ENCODE measurements at regions not wholly inside any gene's neighbourhood (a gene's known extent, or its start where the extent isn't known, plus 50 kb on each side); places are given as distances from the start of the nearest gene placed in this dataset.
"Not testable (repeated sequence)": the region's sequence is repeated elsewhere in the genome, so short reads cannot be mapped to it uniquely, and the experiment has no call there.

DNA sequence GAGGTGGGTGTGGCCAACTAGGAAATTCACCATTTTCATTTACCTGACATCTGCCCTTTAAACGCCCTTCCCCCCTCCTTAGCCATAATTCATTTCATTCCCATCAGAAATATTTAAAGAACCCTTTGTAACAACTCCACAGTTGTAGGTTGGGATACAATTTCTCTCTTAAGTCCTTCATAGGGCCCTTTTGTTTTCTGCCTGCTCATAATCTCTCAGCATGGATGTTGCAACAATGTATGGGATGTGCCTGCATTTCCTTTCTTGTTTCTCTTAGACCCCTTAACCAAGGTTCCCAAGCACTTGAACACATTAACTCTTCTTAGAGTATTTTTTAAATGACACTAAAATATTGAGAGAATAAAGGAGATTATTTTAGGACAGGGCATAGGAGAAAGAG lies 51.7 kb upstream of the MYO10 start:
- DNase-seq: no peak

DNA sequence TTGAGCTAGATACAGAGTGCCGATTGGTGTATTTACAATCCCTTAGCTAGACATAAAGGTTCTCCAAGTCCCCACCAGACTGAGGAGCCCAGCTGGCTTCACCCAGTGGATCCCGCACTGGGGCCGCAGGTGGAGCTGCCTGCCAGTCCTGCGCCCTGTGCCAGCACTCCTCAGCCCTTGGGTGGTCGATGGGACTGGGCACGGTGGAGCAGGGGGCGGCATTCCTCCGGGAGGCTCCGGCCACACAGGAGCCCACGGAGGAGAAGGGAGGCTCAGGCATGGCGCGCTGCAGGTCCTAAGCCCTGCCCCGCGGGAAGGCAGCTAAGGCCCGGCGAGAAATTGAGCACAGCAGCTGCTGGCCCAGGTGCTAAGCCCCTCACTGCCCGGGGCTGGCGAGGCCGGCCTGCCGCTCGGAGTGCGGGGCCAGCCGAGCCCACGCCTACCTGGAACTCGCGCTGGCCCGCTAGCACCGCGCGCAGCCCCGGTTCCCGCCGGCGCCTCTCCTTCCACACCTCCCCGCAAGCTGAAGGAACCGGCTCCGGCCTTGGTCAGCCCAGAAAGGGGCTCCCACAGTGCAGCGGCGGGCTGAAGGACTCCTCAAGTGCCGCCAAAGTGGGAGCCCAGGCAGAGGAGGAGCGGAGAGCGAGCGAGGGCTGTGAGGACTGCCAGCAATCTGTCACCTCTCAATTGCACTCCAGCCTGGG lies 54.9 kb upstream of the MYO10 start:
- not testable (repeated sequence) for DNase-seq

DNA sequence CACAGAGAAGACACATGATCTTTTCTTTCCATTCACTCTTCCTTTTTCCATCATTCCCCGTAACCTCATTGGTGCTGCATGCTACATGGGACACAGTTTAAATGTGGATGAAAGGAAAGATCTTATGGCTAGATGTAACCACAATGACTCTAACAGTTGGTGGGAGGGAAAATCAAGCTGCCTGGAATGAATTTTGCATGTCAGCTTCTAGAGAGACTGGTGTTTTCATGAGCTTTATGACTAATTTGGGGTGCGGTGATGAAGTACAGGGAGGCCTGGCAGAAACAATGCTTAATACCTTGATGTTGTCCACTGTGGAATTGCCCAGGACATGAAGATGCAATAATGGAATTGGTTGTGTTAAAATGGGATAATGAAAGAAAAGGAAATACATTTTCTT lies 55.9 kb upstream of the MYO10 start:
- DNase-seq: no peak

DNA sequence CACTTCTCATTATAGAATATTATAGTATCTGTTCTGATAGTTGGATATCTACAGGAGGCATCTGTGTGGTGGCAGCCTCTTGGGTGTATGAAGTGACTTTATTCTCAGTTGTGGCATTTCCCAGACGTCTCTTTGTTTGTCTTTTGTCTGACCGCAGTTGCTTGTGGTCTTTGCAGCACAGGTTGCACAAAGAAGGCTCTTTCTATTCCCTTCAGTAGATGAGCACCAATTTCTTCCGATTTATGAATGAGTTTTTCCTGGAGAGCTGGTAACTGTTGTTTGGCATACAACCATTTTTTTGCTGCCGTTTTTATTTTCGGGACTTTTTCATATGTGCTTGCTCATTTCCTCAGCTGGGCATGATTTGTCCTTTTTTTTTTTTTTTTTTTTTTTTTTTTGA lies 56.4 kb upstream of the MYO10 start:
- DNase-seq: no peak

DNA sequence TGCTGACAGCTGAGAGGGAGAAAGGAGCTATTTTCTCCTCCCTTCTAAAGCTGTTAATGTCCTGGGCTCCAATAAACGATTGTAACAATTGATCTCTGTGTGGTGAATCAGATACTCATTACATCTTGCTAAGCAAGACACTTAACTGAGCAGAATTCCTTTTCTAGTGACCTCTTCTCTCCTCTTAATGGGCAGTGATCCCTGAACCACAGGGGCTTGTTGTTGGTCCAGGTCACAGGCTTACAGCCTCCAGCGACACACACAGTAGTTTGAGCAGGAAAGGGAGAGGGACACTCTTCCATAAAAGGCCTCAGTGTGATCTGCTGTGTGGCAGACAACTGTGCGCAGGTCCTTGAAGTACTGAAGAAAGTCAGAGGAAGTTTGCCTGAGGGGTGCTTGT lies 58.5 kb upstream of the MYO10 start:
- DNase-seq: no peak

DNA sequence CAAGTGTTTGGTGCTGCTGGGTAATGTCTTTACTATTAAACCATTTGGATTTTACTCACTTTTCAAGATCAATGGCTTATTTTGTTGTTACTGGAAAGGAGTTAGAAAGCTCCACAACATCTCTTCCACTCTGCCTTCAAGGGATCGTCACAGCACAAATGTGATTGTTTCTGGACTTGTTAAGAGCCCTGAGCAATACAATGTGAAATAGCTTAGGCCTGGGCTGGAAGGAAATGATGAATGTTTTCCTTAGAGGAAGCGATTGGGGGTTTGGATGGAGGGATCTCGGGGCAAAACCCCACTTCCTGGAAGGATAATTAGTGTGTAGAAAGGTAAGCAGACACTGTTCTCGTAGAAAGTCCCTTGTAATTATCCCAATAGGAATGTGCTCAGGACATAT lies 59.3 kb upstream of the MYO10 start:
- no peak for DNase-seq

DNA sequence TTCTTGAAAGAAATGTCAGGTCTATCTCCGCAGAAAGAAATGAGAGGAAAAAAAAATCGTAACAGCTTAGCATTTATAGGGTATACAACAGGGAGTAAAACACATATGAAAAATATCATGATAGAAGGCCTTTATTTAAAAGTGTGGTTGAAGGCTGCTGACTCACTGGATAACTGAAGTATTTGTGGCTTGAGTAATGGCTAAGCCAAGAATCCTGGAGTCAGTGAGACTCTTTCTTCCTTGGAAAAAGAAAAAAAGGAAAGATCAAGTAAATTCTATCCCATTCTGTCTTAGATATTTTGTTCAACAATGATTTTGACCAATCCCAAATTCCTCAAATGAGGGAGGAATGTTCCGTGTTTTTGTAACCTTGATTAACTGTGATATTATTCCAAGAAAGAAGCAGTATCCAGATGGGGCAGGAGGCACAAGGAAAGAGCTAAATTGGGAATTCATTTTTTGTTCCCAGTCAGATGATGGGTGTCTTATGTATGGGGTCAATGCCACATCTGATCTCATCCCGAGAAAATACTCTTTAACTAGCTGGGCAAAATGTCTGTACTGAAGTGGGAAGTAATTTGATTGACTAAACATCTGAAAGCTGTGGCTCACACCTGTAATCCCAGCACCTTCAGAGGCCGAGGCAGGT lies 64.3 kb upstream of the MYO10 start:
- no peak for DNase-seq

DNA sequence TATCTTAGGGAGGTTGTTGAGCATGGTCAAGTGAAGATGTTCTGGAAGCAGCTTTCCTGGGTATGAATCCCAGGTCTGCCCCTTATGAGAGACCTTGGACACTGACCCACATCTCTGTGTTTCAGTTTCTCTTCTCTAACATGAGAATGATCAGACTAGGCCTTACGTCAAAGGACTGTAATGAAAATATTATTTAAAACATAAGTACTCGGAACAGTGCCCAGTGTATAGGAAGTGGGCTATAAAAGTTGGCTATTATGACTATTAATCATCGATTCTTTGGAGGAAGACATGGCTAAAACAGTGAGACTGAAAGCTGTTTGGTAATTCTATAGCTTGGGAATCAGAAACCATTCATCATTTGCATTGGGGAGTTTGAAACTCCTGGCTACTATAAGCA lies 65.3 kb upstream of the MYO10 start:
- no peak for DNase-seq

DNA sequence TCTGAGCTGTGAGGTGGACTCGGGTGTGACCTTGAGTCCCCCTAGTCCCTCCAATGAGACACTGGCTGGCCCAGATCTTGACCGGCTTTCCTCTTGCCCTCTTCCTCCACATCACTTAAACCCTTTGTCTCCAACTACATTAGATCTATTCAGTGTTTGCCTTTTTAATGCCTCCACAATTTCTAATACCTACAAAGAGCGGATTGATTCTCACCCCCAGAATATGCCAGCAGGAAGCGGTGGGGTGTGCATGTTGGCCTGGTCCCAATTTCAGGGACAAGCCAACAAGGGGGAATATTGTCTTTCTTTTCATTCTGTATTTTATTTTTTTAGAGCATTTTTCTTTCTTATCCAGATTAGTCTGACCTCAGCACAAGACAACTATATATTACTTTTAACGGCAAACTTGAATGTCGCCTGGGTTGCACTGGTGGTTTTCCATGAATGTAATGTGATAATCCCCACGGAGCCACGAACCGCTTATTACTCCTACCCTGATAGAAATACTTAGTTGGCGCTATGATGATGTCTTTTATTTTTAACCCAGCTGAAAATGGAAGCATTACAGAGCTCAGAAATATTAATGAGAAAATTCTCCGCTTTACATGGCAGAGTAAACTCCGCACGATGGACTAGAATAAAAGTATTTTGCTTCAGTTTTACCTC lies 68.5 kb upstream of the MYO10 start:
- DNase-seq: no peak

DNA sequence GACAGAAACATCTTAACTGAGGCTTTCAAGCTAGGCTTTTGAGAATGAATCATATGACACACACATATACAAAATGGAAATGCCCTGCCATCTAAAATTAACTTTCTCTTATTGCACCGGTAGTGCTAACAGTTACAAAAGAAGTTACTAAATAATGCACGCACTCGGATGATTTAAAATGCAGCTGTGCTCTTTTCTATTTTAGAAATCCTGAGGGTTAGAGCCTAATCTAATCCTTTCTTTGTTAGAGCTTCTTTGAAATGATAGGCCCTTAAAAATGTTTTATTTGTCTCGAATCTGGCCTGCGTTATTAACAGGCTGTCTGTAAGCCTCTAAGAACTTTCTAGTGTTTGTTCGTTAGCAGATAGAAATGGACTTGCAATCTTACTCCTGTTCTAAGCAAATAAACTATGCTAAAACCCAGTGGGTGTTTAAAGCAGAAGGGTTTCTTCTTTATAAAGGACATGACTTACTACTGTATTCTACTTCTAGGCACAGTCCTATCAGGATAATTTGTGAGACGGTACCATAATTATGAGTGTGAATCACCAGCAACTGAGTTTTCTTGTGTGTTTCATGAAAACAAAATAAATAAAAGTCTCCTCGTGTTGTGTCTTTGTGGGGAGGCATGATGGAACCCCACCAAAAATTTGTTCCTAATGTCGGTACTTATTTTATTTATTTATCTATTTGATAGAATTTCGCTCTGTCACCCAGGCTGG lies 69.2 kb upstream of the MYO10 start:
- no peak for DNase-seq

DNA sequence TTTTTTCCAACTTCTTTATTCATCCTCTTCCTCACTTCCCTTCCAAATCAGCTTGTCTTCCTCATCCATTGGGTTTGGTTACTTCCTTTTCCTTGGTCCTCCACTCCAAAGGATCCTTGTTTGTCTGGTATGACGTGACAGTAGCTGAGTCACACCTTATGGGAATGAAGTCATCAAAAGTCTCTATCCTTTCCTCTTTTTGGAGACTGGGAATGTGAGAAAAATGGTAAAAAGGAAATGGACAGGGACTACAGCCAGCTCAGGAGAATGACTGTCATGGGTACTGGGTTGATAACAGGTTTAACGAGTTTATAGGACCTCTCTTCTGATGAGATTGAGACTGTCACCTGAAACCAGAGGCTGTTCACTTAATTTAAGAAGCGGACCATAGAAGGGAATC lies 76.2 kb upstream of the MYO10 start:
- no peak for DNase-seq

DNA sequence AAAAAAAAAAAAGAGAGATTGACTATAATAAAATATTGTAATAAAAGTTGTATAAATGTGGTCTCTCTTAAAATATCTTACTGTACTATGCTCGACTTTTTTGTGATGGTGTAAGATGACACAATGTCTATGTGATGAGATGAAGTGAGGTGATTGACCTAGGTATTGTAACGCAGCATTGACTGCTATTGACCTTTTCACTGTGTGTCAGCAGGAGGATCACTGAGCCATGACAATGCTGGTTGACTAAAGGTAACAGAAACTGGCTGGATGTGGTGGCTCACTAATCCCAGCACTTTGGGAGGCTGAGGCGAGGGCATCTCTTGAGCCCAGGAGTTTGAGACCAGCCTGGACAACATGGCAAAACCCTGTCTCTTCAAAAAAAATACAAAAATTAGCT lies 78.6 kb upstream of the MYO10 start:
- DNase-seq: no peak

DNA sequence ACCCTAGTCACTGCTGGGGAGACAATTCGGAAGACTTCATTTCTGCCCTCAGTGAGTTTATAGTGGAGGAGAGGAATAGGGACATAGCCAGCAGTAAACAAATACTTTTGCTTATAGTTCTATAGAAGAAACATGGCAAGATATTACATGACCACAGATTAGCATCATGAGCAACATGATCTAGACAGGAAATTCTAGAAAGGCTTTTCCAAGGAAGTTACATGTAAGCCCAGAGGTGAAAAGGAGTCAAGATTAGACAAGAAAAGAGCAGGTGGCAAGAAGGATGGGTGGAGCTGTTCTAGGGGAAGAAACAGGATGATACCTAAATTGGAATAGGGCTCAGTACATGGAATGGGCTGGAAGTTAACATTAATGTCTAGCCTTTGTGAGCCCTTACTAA lies 82.8 kb upstream of the MYO10 start:
- no peak for DNase-seq

DNA sequence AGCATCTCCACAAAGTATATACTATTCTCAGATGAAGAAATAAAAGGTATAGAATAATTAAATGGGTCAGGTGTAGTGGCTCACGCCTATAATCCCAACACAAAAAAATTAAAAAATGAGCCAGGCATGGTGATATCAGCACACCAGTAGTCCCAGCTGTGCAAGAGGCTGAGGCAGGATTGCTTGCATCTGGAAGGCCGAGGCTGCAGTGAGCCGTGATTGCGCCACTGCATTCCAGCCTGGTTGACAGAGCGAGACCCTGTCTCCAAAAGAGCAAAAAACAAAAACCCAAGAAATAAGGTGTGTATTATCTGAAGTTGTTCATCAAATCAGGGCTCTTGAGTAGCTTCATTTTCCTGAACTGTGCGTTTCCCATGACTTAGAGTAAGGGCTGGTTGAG lies 83.2 kb upstream of the MYO10 start:
- no peak for DNase-seq

DNA sequence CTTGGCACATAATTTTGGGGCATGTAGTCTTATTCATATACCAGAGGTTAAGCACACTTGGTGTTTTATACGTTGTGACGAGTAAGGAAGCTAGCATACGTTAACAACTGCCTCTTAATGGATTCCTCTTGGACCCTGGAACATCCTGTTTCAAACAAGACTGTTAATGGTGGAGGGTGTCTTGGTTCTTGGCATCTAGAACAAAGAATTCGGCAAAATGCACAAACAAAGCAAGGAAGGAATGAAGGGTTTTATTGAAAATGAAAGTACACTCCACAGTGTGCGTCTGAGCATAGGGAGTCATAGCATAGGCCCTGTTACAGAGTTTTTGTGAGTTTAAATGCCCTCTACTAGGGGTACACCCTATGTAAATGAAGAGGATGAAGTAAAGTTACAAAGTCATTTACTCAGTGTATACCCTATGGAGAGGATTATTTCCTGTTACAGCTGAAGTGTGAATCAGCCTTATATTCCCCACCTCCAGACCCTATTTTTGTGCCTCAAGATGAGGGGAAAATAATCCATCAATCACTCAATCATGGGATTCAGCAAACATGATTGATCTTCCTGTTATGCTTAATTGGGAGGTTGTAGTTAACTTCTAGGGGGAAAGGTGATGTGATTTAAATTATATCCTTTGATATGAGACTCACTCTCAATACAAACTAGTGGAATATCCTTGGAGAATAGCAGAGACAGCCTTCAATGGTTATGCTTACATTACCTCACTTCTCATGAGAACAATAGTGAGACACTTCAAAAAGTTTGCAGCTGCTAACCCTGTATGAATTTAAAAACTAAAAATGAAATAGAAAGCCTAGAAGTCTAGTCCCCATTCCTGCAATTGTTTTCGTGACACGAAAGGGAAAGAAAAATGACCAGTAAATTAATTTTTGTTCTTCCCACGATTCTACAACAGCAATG lies 84.9 kb upstream of the MYO10 start:
- no peak for DNase-seq

DNA sequence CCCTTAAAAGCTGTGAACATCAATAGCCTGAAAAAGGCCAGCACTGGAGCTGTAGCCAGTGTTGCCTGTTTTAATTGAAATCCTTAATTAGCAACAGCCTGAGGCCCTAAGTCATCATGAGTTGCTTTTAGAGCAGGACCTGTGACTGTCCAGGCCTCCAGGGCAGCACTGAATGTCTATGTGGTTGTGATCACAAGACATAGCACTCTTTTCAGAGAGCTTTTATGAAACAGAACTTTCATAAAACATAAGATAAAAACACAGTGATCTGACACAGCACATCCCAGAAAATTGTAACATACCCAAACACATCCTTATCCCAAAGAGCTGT lies 85.5 kb upstream of the MYO10 start:
- no peak for DNase-seq

DNA sequence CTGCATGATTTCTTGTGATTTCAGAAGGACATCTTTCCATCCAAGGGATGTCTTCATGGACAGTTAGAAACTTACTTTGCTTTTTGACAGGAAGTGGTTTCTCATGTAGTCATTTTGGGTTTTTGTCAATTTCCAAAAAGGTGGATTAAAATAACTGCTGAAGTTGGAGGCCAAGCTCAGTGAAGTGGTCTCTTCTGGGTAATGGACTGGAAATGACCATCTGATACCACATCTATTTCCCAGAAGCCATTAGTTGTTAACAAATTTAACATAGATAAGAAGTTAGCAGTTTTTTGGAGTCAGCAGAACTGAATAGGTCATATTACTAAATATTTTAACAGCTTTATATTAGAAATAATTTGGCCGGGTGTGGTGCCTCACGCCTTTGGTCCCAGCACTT lies 86.2 kb upstream of the MYO10 start:
- no peak for DNase-seq

DNA sequence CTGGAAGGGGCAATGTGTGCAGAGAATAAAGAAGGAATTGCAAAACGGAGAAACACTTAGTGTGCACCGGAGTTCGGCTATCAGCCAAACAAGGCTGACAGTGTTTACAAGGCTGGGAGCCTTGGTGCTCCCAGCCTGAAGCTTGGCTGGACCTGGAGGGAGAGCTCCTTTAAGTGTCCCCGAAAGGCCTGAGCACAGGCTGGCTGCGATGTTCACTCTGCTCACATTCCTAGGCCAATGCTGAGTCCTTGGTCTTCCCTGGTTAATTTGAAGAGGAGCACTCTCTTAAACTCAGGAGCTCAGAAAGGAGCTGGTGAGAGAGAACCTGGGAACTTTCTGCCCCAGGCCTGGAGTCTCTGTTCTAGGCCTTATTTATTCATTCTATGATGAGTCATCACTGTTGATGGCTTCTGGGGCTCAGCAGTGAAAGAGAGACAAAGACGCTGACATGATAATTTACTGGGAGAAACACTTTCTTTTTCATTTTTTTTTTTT lies 88.6 kb upstream of the MYO10 start:
- no peak for DNase-seq

DNA sequence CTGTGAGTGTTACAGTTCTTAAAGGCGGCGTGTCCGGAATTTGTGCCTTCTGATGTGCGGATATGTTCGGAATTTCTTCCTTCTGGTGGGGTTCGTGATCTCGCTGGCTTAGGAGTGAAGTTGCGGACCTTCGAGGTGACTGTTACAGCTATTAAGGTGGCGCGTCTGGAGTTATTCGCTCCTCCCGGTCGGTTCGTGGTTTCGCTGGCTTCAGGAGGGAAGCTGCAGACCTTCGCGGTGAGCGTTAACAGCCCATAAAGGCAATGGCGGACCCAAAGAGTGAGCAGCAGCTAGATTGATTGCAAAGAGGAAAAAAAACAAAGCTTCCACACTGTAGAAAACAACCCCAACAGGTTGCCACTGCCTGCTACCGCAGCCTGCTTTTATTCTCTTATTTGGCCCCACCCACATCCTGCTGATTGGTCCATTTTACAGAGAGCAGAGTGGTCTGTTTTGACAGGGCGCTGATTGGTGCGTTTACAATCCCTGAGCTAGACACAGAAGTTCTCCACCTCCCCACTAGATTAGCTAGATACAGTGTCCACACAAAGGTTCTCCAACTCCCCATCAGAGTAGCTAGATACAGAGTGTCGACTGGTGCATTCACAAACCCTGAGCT lies 95.7 kb upstream of the MYO10 start:
- not testable (repeated sequence) for DNase-seq

DNA sequence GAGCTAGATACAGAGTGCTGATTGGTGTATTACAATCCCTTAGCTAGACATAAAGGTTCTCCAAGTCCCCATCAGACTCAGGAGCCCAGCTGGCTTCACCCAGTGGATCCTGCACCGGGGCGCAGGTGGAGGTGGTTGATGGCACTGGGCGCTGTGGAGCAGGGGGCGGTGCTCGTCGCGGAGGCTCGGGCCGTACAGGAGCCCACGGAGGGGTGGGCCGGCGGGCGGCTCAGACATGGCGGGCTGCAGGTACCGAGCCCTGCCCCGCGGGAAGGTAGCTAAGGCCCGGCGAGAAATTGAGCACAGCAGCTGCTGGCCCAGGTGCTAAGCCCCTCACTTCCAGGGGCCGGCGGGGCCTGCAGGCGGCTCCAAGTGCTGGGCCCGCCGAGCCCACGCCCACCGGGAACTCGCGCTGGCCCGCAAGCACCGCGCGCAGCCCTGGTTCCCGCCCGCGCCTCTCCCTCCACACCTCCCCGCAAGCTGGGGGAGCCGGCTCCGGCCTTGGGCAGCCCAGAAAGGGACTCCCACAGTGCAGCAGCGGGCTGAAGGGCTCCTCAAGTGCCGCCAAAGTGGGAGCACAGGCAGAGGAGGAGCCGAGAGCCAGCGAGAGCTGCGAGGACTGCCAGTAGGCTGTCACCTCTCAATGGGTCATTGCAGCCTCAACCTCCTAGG lies 96.4 kb upstream of the MYO10 start:
- not testable (repeated sequence) for DNase-seq

DNA sequence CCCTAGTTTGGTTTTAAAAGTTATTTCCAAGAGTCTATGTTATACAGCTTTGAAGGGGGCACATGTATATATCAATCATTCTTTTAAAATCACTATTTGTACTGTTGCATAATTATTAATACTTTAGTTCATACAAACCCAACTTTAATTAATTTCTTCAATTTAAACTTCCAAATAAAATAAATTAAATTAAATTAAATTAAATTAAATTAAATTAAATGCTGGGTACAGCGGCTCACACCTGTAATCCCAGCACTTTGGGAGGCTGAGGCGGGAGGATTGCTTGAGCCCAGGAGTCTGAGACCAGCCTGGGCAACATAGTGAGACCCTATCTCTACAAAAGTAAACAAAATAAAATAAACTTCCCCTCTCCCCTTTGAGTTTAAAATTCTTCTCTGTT lies 98.9 kb upstream of the MYO10 start:
- DNase-seq: not testable (repeated sequence)

DNA sequence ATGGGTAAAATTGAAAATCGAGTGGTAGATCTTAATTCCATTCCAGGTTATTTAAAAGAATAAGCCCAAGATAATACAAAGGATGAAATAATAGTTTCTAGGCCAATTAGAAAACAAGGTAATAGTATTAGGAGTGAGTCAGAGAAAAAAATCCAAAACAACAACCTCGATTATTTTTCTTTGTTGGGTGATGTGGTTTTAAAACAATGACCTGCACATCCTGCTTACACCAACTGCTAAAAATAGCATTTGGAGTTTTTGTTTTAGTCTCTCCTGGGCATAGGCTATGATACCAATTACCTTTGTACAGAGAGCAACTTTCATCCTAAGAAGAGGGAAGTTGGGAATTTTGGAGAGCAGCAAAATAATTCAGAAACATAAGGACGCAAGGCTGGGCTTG lies 101.7 kb upstream of the MYO10 start:
- no peak for DNase-seq

Data from DMS79 treated with DMSO at 0.1 percent for 48 hours (cell line).